HepG2 (cell line): ENCODE measurements at regions not wholly inside any gene's neighbourhood (a gene's known extent, or its start where the extent isn't known, plus 50 kb on each side); places are given as distances from the start of the nearest gene placed in this dataset.

Experiments used
- ARID5B ChIP-seq: IDR thresholded peaks from 2 replicates; pipeline ENCODE4 v1.4.0; 2020; ENCODE audit warnings: mild to moderate bottlenecking, missing genetic modification reagents
- ERF ChIP-seq: IDR thresholded peaks from 2 replicates; pipeline ENCODE4 v1.6.1; 2018; ENCODE audit warnings: missing biosample characterization, missing genetic modification reagents
- FLYWCH1 ChIP-seq: sonication (generic); formaldehyde crosslinking; IDR thresholded peaks from 2 replicates; pipeline ENCODE4 v1.8.1; 2023; ENCODE audit warnings: mild to moderate bottlenecking, missing genetic modification reagents
- GATAD1 ChIP-seq: IDR thresholded peaks from 2 replicates; pipeline ENCODE4 v1.6.1; 2016; ENCODE audit warnings: missing genetic modification reagents, missing compliant biosample characterization
- GFI1 ChIP-seq: sonication (generic); formaldehyde crosslinking; IDR thresholded peaks from 2 replicates; pipeline ENCODE4 v1.5.0; 2020; ENCODE audit warnings: missing genetic modification reagents, mild to moderate bottlenecking, borderline replicate concordance
- GTF2F1 ChIP-seq: fragments of 150-350 bp; IDR thresholded peaks from 2 replicates; pipeline ENCODE4 v1.6.1; 2014; ENCODE audit warnings: low read length
- IRF1 ChIP-seq: sonication (generic); formaldehyde crosslinking; IDR thresholded peaks from 2 replicates; pipeline ENCODE4 v1.4.0; 2020; ENCODE audit warnings: low read depth, mild to moderate bottlenecking, missing genetic modification reagents
- KMT2A ChIP-seq: sonication (generic); formaldehyde crosslinking; IDR thresholded peaks from 2 replicates; pipeline ENCODE4 v1.4.0; 2020; ENCODE audit warnings: missing genetic modification reagents
- MYNN ChIP-seq: sonication (generic); formaldehyde crosslinking; IDR thresholded peaks from 2 replicates; pipeline ENCODE4 v1.4.0; 2020; ENCODE audit warnings: mild to moderate bottlenecking, low read depth, missing genetic modification reagents
- SALL1 ChIP-seq: sonication (generic); formaldehyde crosslinking; IDR thresholded peaks from 2 replicates; pipeline ENCODE4 v1.8.0; 2022; ENCODE audit warnings: mild to moderate bottlenecking, missing genetic modification reagents
- TBP ChIP-seq: sonication (generic); formaldehyde crosslinking; IDR thresholded peaks from 2 replicates; pipeline ENCODE4 v1.5.0; 2020; ENCODE audit warnings: missing genetic modification reagents
- ZC3H4 ChIP-seq: sonication (generic); formaldehyde crosslinking; IDR thresholded peaks from 2 replicates; pipeline ENCODE4 v1.4.0; 2020; ENCODE audit warnings: missing genetic modification reagents, borderline replicate concordance
- ZNF576 ChIP-seq: sonication (generic); formaldehyde crosslinking; IDR thresholded peaks from 2 replicates; pipeline ENCODE4 v1.4.0; 2020; ENCODE audit warnings: mild to moderate bottlenecking, missing genetic modification reagents
- ZNF577 ChIP-seq: sonication (generic); formaldehyde crosslinking; IDR thresholded peaks from 2 replicates; pipeline ENCODE4 v1.4.0; 2020; ENCODE audit warnings: mild to moderate bottlenecking, low read depth, missing genetic modification reagents, borderline replicate concordance
- ZNF580 ChIP-seq: IDR thresholded peaks from 2 replicates; pipeline ENCODE4 v1.6.1; 2016; ENCODE audit warnings: low read depth, borderline replicate concordance
- ZNF598 ChIP-seq: sonication (generic); formaldehyde crosslinking; IDR thresholded peaks from 2 replicates; pipeline ENCODE4 v1.5.1; 2020; ENCODE audit warnings: mild to moderate bottlenecking, missing genetic modification reagents, borderline replicate concordance
- ZNF782 ChIP-seq: sonication (generic); formaldehyde crosslinking; IDR thresholded peaks from 2 replicates; pipeline ENCODE4 v1.4.0; 2020; ENCODE audit warnings: missing genetic modification reagents, mild to moderate bottlenecking, borderline replicate concordance
- TF ChIP-seq, protein P1 (sequence below): sonication (generic); formaldehyde crosslinking; IDR thresholded peaks from 2 replicates; pipeline ENCODE4 v1.8.1; 2023; ENCODE audit warnings: mild to moderate bottlenecking, missing genetic modification reagents, borderline replicate concordance
- TF ChIP-seq, protein P2 (sequence below): sonication (generic); formaldehyde crosslinking; IDR thresholded peaks from 2 replicates; pipeline ENCODE4 v1.5.0; 2020; ENCODE audit warnings: mild to moderate bottlenecking, missing genetic modification reagents

GRCh38 chr13:33642374-33643065 lies 175.4 kb upstream of the RFC3 start (continued):
- TF ChIP-seq ARID5B (CRISPR knock-in tag) = peak; percentile 93
- no peak for TF ChIP-seq ZNF782
- peak; percentile 81 for TF ChIP-seq SALL1
- no peak for TF ChIP-seq ZNF598 (CRISPR knock-in tag)
- peak; percentile 56 for TF ChIP-seq GATAD1 (CRISPR knock-in tag)
- TF ChIP-seq ERF (CRISPR knock-in tag) = peak; percentile 75; the same call in 1 of the 2 replicates
- TF ChIP-seq, protein P1, sequence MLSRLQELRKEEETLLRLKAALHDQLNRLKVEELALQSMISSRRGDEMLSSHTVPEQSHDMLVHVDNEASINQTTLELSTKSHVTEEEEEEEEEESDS (CRISPR knock-in tag) = no peak
- TF ChIP-seq IRF1 = no peak
- peak; percentile 31; the same call in 1 of the 2 replicates for TF ChIP-seq GTF2F1
- TF ChIP-seq ZNF580 (CRISPR knock-in tag) = no peak; the same call in 1 of the 2 replicates
- TF ChIP-seq MYNN = 0 out of 2 replicates have a peak, but pooled peaks have one; percentile 33
- peak; percentile 63; the same call in 1 of the 2 replicates for TF ChIP-seq KMT2A (CRISPR knock-in tag)
- no peak for TF ChIP-seq ZNF577 (CRISPR knock-in tag)
- no peak; the same call in 1 of the 2 replicates for TF ChIP-seq ZC3H4 (CRISPR knock-in tag)
- peak; percentile 84 for TF ChIP-seq GFI1 (CRISPR knock-in tag)
- no peak for TF ChIP-seq ZNF576 (CRISPR knock-in tag)
- no peak for TF ChIP-seq TBP (CRISPR knock-in tag)
- TF ChIP-seq FLYWCH1 (CRISPR knock-in tag) = no peak
- TF ChIP-seq, protein P2, sequence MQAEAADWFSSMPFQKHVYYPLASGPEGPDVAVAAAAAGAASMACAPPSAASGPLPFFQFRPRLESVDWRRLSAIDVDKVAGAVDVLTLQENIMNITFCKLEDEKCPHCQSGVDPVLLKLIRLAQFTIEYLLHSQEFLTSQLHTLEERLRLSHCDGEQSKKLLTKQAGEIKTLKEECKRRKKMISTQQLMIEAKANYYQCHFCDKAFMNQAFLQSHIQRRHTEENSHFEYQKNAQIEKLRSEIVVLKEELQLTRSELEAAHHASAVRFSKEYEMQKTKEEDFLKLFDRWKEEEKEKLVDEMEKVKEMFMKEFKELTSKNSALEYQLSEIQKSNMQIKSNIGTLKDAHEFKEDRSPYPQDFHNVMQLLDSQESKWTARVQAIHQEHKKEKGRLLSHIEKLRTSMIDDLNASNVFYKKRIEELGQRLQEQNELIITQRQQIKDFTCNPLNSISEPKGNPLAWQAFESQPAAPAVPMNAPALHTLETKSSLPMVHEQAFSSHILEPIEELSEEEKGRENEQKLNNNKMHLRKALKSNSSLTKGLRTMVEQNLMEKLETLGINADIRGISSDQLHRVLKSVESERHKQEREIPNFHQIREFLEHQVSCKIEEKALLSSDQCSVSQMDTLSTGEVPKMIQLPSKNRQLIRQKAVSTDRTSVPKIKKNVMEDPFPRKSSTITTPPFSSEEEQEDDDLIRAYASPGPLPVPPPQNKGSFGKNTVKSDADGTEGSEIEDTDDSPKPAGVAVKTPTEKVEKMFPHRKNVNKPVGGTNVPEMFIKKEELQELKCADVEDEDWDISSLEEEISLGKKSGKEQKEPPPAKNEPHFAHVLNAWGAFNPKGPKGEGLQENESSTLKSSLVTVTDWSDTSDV = no peak
